ENCODE measurements at regions not wholly inside any gene's neighbourhood (a gene's known extent, or its start where the extent isn't known, plus 50 kb on each side); places are given as distances from the start of the nearest gene placed in this dataset.

DNA sequence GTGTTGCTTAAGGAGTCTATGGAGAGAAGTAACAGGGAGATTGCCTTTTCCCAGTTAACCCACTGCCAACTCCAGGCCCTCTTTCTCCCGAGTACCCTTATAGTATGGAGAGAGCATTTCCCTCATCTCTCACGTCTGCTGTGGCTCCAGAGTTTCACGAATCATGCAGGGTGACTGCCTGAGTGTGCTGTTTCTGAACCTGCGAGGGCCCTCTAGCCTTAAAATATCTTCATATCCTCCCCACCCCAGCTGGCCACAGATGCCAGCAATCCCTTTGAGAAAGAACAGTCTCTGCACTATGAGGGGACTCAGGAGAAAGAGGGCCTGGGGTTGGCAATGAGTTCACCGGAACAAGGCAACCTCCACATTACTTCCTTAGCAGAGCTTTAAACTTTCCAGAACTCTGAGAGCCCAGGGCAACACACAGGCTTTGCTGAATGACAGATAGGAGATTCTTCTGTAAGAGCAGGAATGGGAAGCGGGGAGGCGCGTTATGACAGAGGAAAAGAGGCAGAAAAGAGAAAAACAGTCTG is 81.6 kb upstream of the ANKH start:
- TF ChIP-seq, protein P1, sequence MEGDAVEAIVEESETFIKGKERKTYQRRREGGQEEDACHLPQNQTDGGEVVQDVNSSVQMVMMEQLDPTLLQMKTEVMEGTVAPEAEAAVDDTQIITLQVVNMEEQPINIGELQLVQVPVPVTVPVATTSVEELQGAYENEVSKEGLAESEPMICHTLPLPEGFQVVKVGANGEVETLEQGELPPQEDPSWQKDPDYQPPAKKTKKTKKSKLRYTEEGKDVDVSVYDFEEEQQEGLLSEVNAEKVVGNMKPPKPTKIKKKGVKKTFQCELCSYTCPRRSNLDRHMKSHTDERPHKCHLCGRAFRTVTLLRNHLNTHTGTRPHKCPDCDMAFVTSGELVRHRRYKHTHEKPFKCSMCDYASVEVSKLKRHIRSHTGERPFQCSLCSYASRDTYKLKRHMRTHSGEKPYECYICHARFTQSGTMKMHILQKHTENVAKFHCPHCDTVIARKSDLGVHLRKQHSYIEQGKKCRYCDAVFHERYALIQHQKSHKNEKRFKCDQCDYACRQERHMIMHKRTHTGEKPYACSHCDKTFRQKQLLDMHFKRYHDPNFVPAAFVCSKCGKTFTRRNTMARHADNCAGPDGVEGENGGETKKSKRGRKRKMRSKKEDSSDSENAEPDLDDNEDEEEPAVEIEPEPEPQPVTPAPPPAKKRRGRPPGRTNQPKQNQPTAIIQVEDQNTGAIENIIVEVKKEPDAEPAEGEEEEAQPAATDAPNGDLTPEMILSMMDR (conservative IDR thresholded peaks at IDR 0.05 in 1 of 2, IDR thresholded peaks at IDR 0.05 in 1 of 2; ENCODE audit: low read depth in 1 of 2, low read length in 2 of 2), result no peak
- no peak for TF ChIP-seq EZH2 (IDR thresholded peaks at IDR 0.05; ENCODE audit: low read length, missing control alignments)
